ENCODE measurements at regions not wholly inside any gene's neighbourhood (a gene's known extent, or its start where the extent isn't known, plus 50 kb on each side); places are given as distances from the start of the nearest gene placed in this dataset.

GRCh38 chr2:217098435-217098834, 238.6 kb upstream of the TNP1 start:
- H3K4me3 ChIP-seq = no peak overlapping the region
- DNase-seq = no peak
- intact Hi-C loops (cut with DNase I; ENCODE audit: low total_unique reads) = no loop called here
- H3K36me3 ChIP-seq = no peaks in the 10 kb centered on the region
- no peak overlapping the region for H3K27ac ChIP-seq
- H3K9me3 ChIP-seq = no peaks in the 10 kb centered on the region
- TF ChIP-seq POLR2A (IDR thresholded peaks at IDR 0.05) (no peak), CTCF (IDR thresholded peaks at IDR 0.05) (no peak)
- no peaks in the 10 kb centered on the region for H3K27me3 ChIP-seq
- no peaks in the 10 kb centered on the region for H3K4me1 ChIP-seq

GRCh38 chr2:217097346-217097745, 237.5 kb upstream of the TNP1 start:
- Histone ChIP-seq H3K4me1 (no peaks in the 10 kb centered on the region), H3K27me3 (no peaks in the 10 kb centered on the region), H3K27ac (no peak overlapping the region), H3K4me3 (no peak overlapping the region), H3K36me3 (no peaks in the 10 kb centered on the region), H3K9me3 (no peaks in the 10 kb centered on the region)
- no peak for DNase-seq
- TF ChIP-seq CTCF (IDR thresholded peaks at IDR 0.05) = no peak
- no peak for TF ChIP-seq POLR2A (IDR thresholded peaks at IDR 0.05)
- intact Hi-C loops (cut with DNase I; ENCODE audit: low total_unique reads) = no loop called here

- no peaks in the 10 kb centered on the region for H3K9me3 ChIP-seq
- no peaks in the 10 kb centered on the region for H3K4me1 ChIP-seq
- H3K4me3 ChIP-seq = no peak overlapping the region
- no peak for TF ChIP-seq CTCF (IDR thresholded peaks at IDR 0.05)
- no peaks in the 10 kb centered on the region for H3K27me3 ChIP-seq
- H3K27ac ChIP-seq = no peak overlapping the region
- no peaks in the 10 kb centered on the region for H3K36me3 ChIP-seq
- DNase-seq = no peak
- intact Hi-C loops (cut with DNase I; ENCODE audit: low total_unique reads) = no loop called here
These were observed 236.8 kb upstream of the TNP1 start for GRCh38 chr2:217096474-217097225.

GRCh38 chr2:217095511-217096205, 235.8 kb upstream of the TNP1 start:
- H3K36me3 ChIP-seq = no peaks in the 10 kb centered on the region
- no peaks in the 10 kb centered on the region for H3K9me3 ChIP-seq
- H3K27me3 ChIP-seq = no peaks in the 10 kb centered on the region
- H3K4me1 ChIP-seq = no peaks in the 10 kb centered on the region
- no peak for DNase-seq
- intact Hi-C loops (cut with DNase I; ENCODE audit: low total_unique reads) = no loop called here
- no peak overlapping the region for H3K4me3 ChIP-seq
- TF ChIP-seq POLR2A (IDR thresholded peaks at IDR 0.05) (no peak), CTCF (IDR thresholded peaks at IDR 0.05) (no peak)
- H3K27ac ChIP-seq = no peak overlapping the region

- Histone ChIP-seq H3K27me3 (no peaks in the 10 kb centered on the region), H3K36me3 (no peaks in the 10 kb centered on the region), H3K4me1 (no peaks in the 10 kb centered on the region), H3K27ac (peak overlapping the region; percentile 16 to 27), H3K9me3 (no peaks in the 10 kb centered on the region), H3K4me3 (no peak overlapping the region)
- TF ChIP-seq POLR2A (IDR thresholded peaks at IDR 0.05) = no peak
- no peak for TF ChIP-seq CTCF (IDR thresholded peaks at IDR 0.05)
- intact Hi-C loops (cut with DNase I; ENCODE audit: low total_unique reads) = no loop called here
- no peak for DNase-seq
These were observed 233.0 kb upstream of the TNP1 start for GRCh38 chr2:217092710-217093379.

All from uterus (tissue), 3 donors.